IMR-90 (cell line): ENCODE measurements at regions not wholly inside any gene's neighbourhood (a gene's known extent, or its start where the extent isn't known, plus 50 kb on each side); places are given as distances from the start of the nearest gene placed in this dataset.

Experiments
- ATAC-seq: fragments of 200-7000 bp; cut with Tn5 transposase; 2 replicates; pipeline ENCODE4 v1.9.1; 2020; ENCODE audit warnings: low read depth, mild to moderate bottlenecking, moderate library complexity
- BruUV-seq: library from RNA; stranded (reverse); fragments of 400-500 nt; replicated peaks from 2 replicates; lab custom pipeline; 2021; lab: Mats Ljungman, UMichigan
- CTCF ChIA-PET: fragments of 300-600 bp; formaldehyde crosslinking; extraction: SDS; loops from one replicate; lab custom pipeline; 2021; ENCODE audit warnings: antibody characterized with exemption; lab: Yijun Ruan, JAX
- POLR2A ChIA-PET: fragments of 300-600 bp; sonication (Branson Sonifier 250); formaldehyde crosslinking; loops from one replicate; lab custom pipeline; 2022; ENCODE audit warnings: antibody characterized with exemption; ENCODE audit not compliant: unreplicated experiment; lab: Charles Lee
- DNase-seq: peaks from one replicate; pipeline ENCODE4 v3.0.0; 2013
- H2AFZ ChIP-seq: replicated peaks from 2 replicates; pipeline ENCODE3; 2013; ENCODE audit warnings: low read length, mild to moderate bottlenecking; ENCODE audit not compliant: poor library complexity
- H2AK5ac ChIP-seq: 2 replicates; pipeline ENCODE4 v1.6.1; 2013; ENCODE audit warnings: low read depth, low read length, inconsistent platforms
- H2AK9ac ChIP-seq: replicated peaks from 2 replicates; pipeline ENCODE3; 2013; ENCODE audit warnings: mild to moderate bottlenecking, low read depth, low read length, moderate library complexity; ENCODE audit not compliant: poor library complexity
- H2BK120ac ChIP-seq: 2 replicates; pipeline ENCODE4 v1.6.1; 2013; ENCODE audit warnings: low read depth, low read length, inconsistent platforms
- H2BK15ac ChIP-seq: 3 replicates; pipeline ENCODE4 v1.6.1; 2013; ENCODE audit warnings: low read depth, low read length, inconsistent platforms
- H2BK20ac ChIP-seq: 2 replicates; pipeline ENCODE4 v1.6.1; 2013; ENCODE audit warnings: low read depth, mild to moderate bottlenecking, inconsistent platforms, low read length, moderate library complexity
- H2BK5ac ChIP-seq: 2 replicates; pipeline ENCODE4 v1.6.1; 2013; ENCODE audit warnings: mild to moderate bottlenecking, low read depth, low read length, inconsistent platforms; ENCODE audit not compliant: poor library complexity, severe bottlenecking
- H3K14ac ChIP-seq: replicated peaks from 2 replicates; pipeline ENCODE4 v1.6.1; 2013; ENCODE audit warnings: low read depth, low read length, inconsistent platforms
- H3K18ac ChIP-seq: 2 replicates; pipeline ENCODE4 v1.6.1; 2013; ENCODE audit warnings: low read depth, low read length, control low read depth
- H3K23ac ChIP-seq: 2 replicates; pipeline ENCODE4 v1.6.1; 2013; ENCODE audit warnings: low read depth, low read length, inconsistent platforms
- H3K27ac ChIP-seq: 2 replicates; pipeline ENCODE4 v1.5.1; 2013; ENCODE audit warnings: mild to moderate bottlenecking, control low read depth, low read length; ENCODE audit not compliant: insufficient read depth
- H3K27me3 ChIP-seq: 2 replicates; pipeline ENCODE4 v1.6.1; 2013; ENCODE audit warnings: low read length; ENCODE audit not compliant: control insufficient read depth, insufficient read depth
- H3K36me3 ChIP-seq: 2 replicates; pipeline ENCODE4 v1.6.1; 2013; ENCODE audit warnings: low read length, mixed read lengths; ENCODE audit not compliant: control insufficient read depth, insufficient read depth
- H3K4ac ChIP-seq: 2 replicates; pipeline ENCODE4 v1.6.1; 2013; ENCODE audit warnings: low read depth, low read length, inconsistent platforms
- H3K4me1 ChIP-seq: 2 replicates; pipeline ENCODE4 v1.6.1; 2013; ENCODE audit warnings: low read length, mixed read lengths; ENCODE audit not compliant: control insufficient read depth, insufficient read depth
- H3K4me2 ChIP-seq: 2 replicates; pipeline ENCODE4 v1.6.1; 2013; ENCODE audit warnings: low read depth, mild to moderate bottlenecking, control low read depth, low read length, moderate library complexity
- H3K4me3 ChIP-seq: 2 replicates; pipeline ENCODE4 v1.5.1; 2013; ENCODE audit warnings: low read depth, mild to moderate bottlenecking, control low read depth, low read length, moderate library complexity; ENCODE audit not compliant: insufficient read depth
- H3K56ac ChIP-seq: 2 replicates; pipeline ENCODE4 v1.6.1; 2013; ENCODE audit warnings: low read length, inconsistent platforms; ENCODE audit not compliant: insufficient read depth; ENCODE audit errors: extremely low read depth
- H3K79me1 ChIP-seq, 2 experiments: 2 replicates each; pipeline ENCODE4 v1.6.1; 2013; ENCODE audit warnings: low read length in 2 of 2, inconsistent platforms in 1 of 2, low read depth in 1 of 2
- H3K9ac ChIP-seq: 2 replicates; pipeline ENCODE4 v1.6.1; 2013; ENCODE audit warnings: low read depth, low read length, control low read depth
- H3K9me1 ChIP-seq: 2 replicates; pipeline ENCODE4 v1.6.1; 2013; ENCODE audit warnings: low read length, inconsistent platforms; ENCODE audit not compliant: insufficient read depth
- H3K9me3 ChIP-seq: 2 replicates; pipeline ENCODE4 v1.6.1; 2013; ENCODE audit warnings: low read length; ENCODE audit not compliant: control insufficient read depth, insufficient read depth
- H4K20me1 ChIP-seq: 2 replicates; pipeline ENCODE4 v1.6.1; 2013; ENCODE audit warnings: low read length, inconsistent platforms; ENCODE audit not compliant: insufficient read depth
- H4K5ac ChIP-seq: 2 replicates; pipeline ENCODE4 v1.6.1; 2013; ENCODE audit warnings: mild to moderate bottlenecking, low read depth, low read length, control low read depth
- H4K8ac ChIP-seq, 2 experiments: 2 replicates each; pipeline ENCODE4 v1.6.1; 2013; ENCODE audit warnings: low read depth in 2 of 2, low read length in 2 of 2, control low read depth in 1 of 2, inconsistent platforms in 1 of 2
- H4K91ac ChIP-seq: 2 replicates; pipeline ENCODE4 v1.6.1; 2013; ENCODE audit warnings: low read depth, low read length, inconsistent platforms; ENCODE audit not compliant: insufficient read depth
- CTCF ChIP-seq: conservative IDR thresholded peaks from 2 replicates; pipeline ENCODE4 v1.5.1; 2012; ENCODE audit warnings: mild to moderate bottlenecking, low read depth, low read length, improper control_type of control experiment
- MAFK ChIP-seq: IDR thresholded peaks from 2 replicates; pipeline ENCODE4 v1.6.1; 2012; ENCODE audit warnings: low read depth, low read length, improper control_type of control experiment
- NFE2L2 ChIP-seq: fragments of 150-350 bp; IDR thresholded peaks from 2 replicates; pipeline ENCODE4 v1.6.1; 2016; ENCODE audit warnings: low read depth, mild to moderate bottlenecking, low read length
- RAD21 ChIP-seq: IDR thresholded peaks from 2 replicates; pipeline ENCODE4 v1.6.1; 2012; ENCODE audit warnings: low read length, improper control_type of control experiment
- WGBS, 2 experiments: methylation state at CpG; one replicate each; pipeline versions ENCODE4 v1.1.5 to v1.1.7; 2013; ENCODE audit warnings: missing lambda C conversion rate in 2 of 2; ENCODE audit not compliant: insufficient read length in 1 of 2; ENCODE audit errors: extremely low coverage in 2 of 2; 5-methylcytosine and 5-hydroxymethylcytosine counted together
- dilution Hi-C: fragments of 300-500 bp; cut with HindIII; formaldehyde crosslinking; loops from one replicate; pipeline ENCODE4 v1.14.3; 2018; ENCODE audit warnings: low sequenced_read_pairs; ENCODE audit not compliant: unreplicated experiment
- in situ Hi-C: fragments of 300-500 bp; cut with MboI; formaldehyde crosslinking; loops from 3 replicates; pipeline ENCODE4 v1.14.3; 2019; ENCODE audit warnings: low sequenced_read_pairs, inconsistent platforms, mixed read lengths
- intact Hi-C: fragments of 100-400 bp; cut with micrococcal nuclease; formaldehyde crosslinking; loops from 2 replicates; pipeline ENCODE4 v1.10.0; 2022

- H3K9me3 ChIP-seq, result peaks cover 3% of the 10 kb centered on the region; the same call in 1 of the 2 replicates
- H4K5ac ChIP-seq, result no peak overlapping the region
- in situ Hi-C loops (no loop called here), intact Hi-C loops (no loop called here), dilution Hi-C loops (no loop called here)
- no peak overlapping the region for H3K56ac ChIP-seq
- no CpG with 5 or more reads among the region's 6 CpGs for WGBS, 2 experiments
- H3K4me2 ChIP-seq, result no peak overlapping the region
- H2BK5ac ChIP-seq, result no peak overlapping the region
- H3K23ac ChIP-seq, result no peak overlapping the region
- H2AK9ac ChIP-seq, result no peak overlapping the region
- no peaks in the 10 kb centered on the region for H3K36me3 ChIP-seq
- ChIA-PET CTCF (no interaction called here), POLR2A (no interaction called here)
- no peak overlapping the region for H3K4ac ChIP-seq
- no peak overlapping the region for H2BK120ac ChIP-seq
- no peaks in the 10 kb centered on the region for H4K20me1 ChIP-seq
- H3K79me1 ChIP-seq, result no peaks in the 10 kb centered on the region
- BruUV-seq, result no TSS peak
- TF ChIP-seq CTCF, result no peak
- no peak for TF ChIP-seq NFE2L2
- no peak for TF ChIP-seq MAFK
- TF ChIP-seq RAD21, result no peak
- no peak overlapping the region for H4K91ac ChIP-seq
- no peak overlapping the region for H3K18ac ChIP-seq
- no peak for ATAC-seq
- H3K9ac ChIP-seq, result no peak overlapping the region
- no peak overlapping the region for H4K8ac ChIP-seq
- no peak overlapping the region for H3K27ac ChIP-seq
- H2AK5ac ChIP-seq, result no peak overlapping the region
- no peak for DNase-seq
- H3K4me3 ChIP-seq, result no peak overlapping the region
- H2AFZ ChIP-seq, result no peak overlapping the region
- no peaks in the 10 kb centered on the region for H3K9me1 ChIP-seq
- no peaks in the 10 kb centered on the region for H3K4me1 ChIP-seq
- no peak overlapping the region for H2BK20ac ChIP-seq
- H3K14ac ChIP-seq, result no peak overlapping the region
- H3K27me3 ChIP-seq, result no peaks in the 10 kb centered on the region
- no peak overlapping the region for H2BK15ac ChIP-seq
Observed at GRCh38 chr13:37274569-37275497, 169.4 kb upstream of the CSNK1A1L start.
